SK-N-SH treated with all-trans-retinoic acid at 6 μM for 48 hours (cell line): ENCODE measurements at regions not wholly inside any gene's neighbourhood (a gene's known extent, or its start where the extent isn't known, plus 50 kb on each side); places are given as distances from the start of the nearest gene placed in this dataset.

Experiments
- ARNTL ChIP-seq: fragments of 450-650 bp; formaldehyde crosslinking; IDR thresholded peaks from 2 replicates; pipeline ENCODE4 v1.5.0; 2020; ENCODE audit warnings: low read depth, mild to moderate bottlenecking, moderate library complexity, borderline replicate concordance
- BACH2 ChIP-seq: fragments of 250-450 bp; sonication (Bioruptor Pico); IDR thresholded peaks from 2 replicates; pipeline ENCODE4 v1.9.0; 2021; ENCODE audit warnings: mild to moderate bottlenecking, borderline replicate concordance
- CREB5 ChIP-seq: fragments of 250-450 bp; sonication (Bioruptor Pico); IDR thresholded peaks from 2 replicates; pipeline ENCODE4 v1.5.1; 2020; ENCODE audit warnings: low read depth, mild to moderate bottlenecking, moderate library complexity
- ESRRG ChIP-seq: fragments of 250-450 bp; sonication (Bioruptor Pico); IDR thresholded peaks from 2 replicates; pipeline ENCODE4 v1.6.1; 2021; ENCODE audit warnings: mild to moderate bottlenecking
- GLIS3 ChIP-seq: fragments of 250-450 bp; sonication (Bioruptor Pico); IDR thresholded peaks from 2 replicates; pipeline ENCODE4 v1.5.0; 2020; ENCODE audit warnings: mild to moderate bottlenecking, moderate library complexity
- PATZ1 ChIP-seq: fragments of 250-450 bp; sonication (Bioruptor Pico); IDR thresholded peaks from 2 replicates; pipeline ENCODE4 v1.8.0; 2020; ENCODE audit warnings: mild to moderate bottlenecking, moderate library complexity, borderline replicate concordance
- POU6F1 ChIP-seq: fragments of 250-450 bp; sonication (Bioruptor Pico); IDR thresholded peaks from 2 replicates; pipeline ENCODE4 v1.8.0; 2021; ENCODE audit warnings: low read depth, mild to moderate bottlenecking, moderate library complexity, borderline replicate concordance
- PPARA ChIP-seq: fragments of 250-450 bp; sonication (Bioruptor Pico); IDR thresholded peaks from 2 replicates; pipeline ENCODE4 v1.5.0; 2020; ENCODE audit warnings: mild to moderate bottlenecking, borderline replicate concordance
- RARB ChIP-seq: fragments of 250-450 bp; sonication (Bioruptor Pico); IDR thresholded peaks from 2 replicates; pipeline ENCODE4 v1.8.0; 2021; ENCODE audit warnings: mild to moderate bottlenecking, moderate library complexity
- SNAI2 ChIP-seq: fragments of 250-450 bp; sonication (Bioruptor Pico); IDR thresholded peaks from 2 replicates; pipeline ENCODE4 v1.5.0; 2020; ENCODE audit warnings: mild to moderate bottlenecking, moderate library complexity
- TCF4 ChIP-seq: fragments of 250-450 bp; sonication (Bioruptor Pico); IDR thresholded peaks from 2 replicates; pipeline ENCODE4 v1.8.0; 2021; ENCODE audit warnings: mild to moderate bottlenecking, moderate library complexity, borderline replicate concordance
- ZFP3 ChIP-seq: fragments of 250-450 bp; sonication (Bioruptor Pico); IDR thresholded peaks from 2 replicates; pipeline ENCODE4 v1.5.0; 2020; ENCODE audit warnings: mild to moderate bottlenecking, moderate library complexity
- ZFP30 ChIP-seq: fragments of 450-650 bp; formaldehyde crosslinking; IDR thresholded peaks from 2 replicates; pipeline ENCODE4 v1.5.0; 2022; ENCODE audit warnings: mild to moderate bottlenecking, moderate library complexity
- TF ChIP-seq, protein P1 (sequence below): fragments of 250-450 bp; sonication (Bioruptor Pico); IDR thresholded peaks from 2 replicates; pipeline ENCODE4 v1.5.0; 2020; ENCODE audit warnings: mild to moderate bottlenecking, moderate library complexity

DNA sequence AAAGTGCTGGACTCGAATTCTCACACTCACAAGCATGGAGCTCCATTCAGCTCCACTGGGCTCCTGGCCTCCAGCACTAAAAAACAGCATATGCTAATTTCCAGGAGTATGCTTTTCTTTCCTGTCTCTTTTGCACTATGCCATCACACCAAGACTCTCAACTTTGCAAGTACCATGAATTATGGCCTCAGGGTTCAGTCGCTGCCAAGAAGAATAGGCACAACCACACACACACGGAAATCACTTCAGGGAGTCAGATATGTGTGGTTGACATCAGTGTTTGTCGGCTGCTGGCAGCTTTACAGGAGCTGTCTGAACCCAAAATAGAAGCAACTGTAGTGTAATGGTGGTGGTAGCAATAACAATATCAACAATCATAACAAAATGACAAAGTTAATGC lies 305.0 kb upstream of the SLCO3A1 start:
- no peak for TF ChIP-seq TCF4
- TF ChIP-seq ARNTL (CRISPR knock-in tag) = no peak
- TF ChIP-seq GLIS3 (CRISPR knock-in tag) = no peak
- TF ChIP-seq CREB5 (CRISPR knock-in tag) = no peak
- TF ChIP-seq ESRRG (CRISPR knock-in tag) = no peak
- no peak for TF ChIP-seq ZFP3
- TF ChIP-seq, protein P1, sequence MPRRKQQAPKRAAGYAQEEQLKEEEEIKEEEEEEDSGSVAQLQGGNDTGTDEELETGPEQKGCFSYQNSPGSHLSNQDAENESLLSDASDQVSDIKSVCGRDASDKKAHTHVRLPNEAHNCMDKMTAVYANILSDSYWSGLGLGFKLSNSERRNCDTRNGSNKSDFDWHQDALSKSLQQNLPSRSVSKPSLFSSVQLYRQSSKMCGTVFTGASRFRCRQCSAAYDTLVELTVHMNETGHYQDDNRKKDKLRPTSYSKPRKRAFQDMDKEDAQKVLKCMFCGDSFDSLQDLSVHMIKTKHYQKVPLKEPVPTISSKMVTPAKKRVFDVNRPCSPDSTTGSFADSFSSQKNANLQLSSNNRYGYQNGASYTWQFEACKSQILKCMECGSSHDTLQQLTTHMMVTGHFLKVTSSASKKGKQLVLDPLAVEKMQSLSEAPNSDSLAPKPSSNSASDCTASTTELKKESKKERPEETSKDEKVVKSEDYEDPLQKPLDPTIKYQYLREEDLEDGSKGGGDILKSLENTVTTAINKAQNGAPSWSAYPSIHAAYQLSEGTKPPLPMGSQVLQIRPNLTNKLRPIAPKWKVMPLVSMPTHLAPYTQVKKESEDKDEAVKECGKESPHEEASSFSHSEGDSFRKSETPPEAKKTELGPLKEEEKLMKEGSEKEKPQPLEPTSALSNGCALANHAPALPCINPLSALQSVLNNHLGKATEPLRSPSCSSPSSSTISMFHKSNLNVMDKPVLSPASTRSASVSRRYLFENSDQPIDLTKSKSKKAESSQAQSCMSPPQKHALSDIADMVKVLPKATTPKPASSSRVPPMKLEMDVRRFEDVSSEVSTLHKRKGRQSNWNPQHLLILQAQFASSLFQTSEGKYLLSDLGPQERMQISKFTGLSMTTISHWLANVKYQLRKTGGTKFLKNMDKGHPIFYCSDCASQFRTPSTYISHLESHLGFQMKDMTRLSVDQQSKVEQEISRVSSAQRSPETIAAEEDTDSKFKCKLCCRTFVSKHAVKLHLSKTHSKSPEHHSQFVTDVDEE (CRISPR knock-in tag) = no peak
- no peak for TF ChIP-seq PATZ1
- no peak for TF ChIP-seq PPARA
- TF ChIP-seq ZFP30 (CRISPR knock-in tag) = no peak
- TF ChIP-seq BACH2 (CRISPR knock-in tag) = no peak
- no peak for TF ChIP-seq POU6F1 (CRISPR knock-in tag)
- TF ChIP-seq SNAI2 = no peak
- TF ChIP-seq RARB (CRISPR knock-in tag) = no peak
